ENCODE measurements at regions not wholly inside any gene's neighbourhood (a gene's known extent, or its start where the extent isn't known, plus 50 kb on each side); places are given as distances from the start of the nearest gene placed in this dataset.
"Not testable (repeated sequence)": the region's sequence is repeated elsewhere in the genome, so short reads cannot be mapped to it uniquely, and the experiment has no call there.

- TF ChIP-seq CTCF (conservative IDR thresholded peaks at IDR 0.05); EZH2 (IDR thresholded peaks at IDR 0.05; ENCODE audit: low read depth): not testable (repeated sequence)
Observed at GRCh38 chr15:56540570-56540969, 75.6 kb upstream of the MNS1 start.
